CD4-positive, alpha-beta T cell treated with Interleukin-17A for 1 hour (primary cell): ENCODE measurements at regions not wholly inside any gene's neighbourhood (a gene's known extent, or its start where the extent isn't known, plus 50 kb on each side); places are given as distances from the start of the nearest gene placed in this dataset.
"Not testable (repeated sequence)": the region's sequence is repeated elsewhere in the genome, so short reads cannot be mapped to it uniquely, and the experiment has no call there.

Source experiments
- DNase-seq: peaks from one replicate; pipeline ENCODE4 v3.0.0-alpha.2; 2020

GRCh38 chr7:114812570-114812969, 109.3 kb upstream of the MDFIC start:
- DNase-seq = no peak

- no peak for DNase-seq
Measured at GRCh38 chr7:114813624-114814023, 108.3 kb upstream of the MDFIC start.

DNA sequence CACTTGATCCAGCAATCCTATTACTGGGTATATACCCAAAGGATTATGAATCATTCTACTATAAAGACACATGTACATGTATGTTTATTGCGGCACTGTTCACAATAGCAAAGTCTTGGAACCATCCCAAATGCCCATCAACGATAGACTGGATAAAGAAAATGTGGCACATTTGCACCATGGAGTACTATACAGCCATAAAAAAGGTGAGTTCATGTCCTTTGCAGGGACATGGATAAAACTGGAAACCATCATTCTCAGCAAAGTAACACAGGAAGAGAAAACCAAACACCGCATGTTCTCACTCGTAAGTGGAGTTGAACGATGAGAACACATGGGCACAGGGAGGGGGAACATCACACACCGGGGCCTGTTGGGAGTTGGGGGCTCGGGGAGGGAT, 104.9 kb upstream of the MDFIC start:
- DNase-seq = not testable (repeated sequence)

- DNase-seq = no peak
Measured at GRCh38 chr7:114818501-114818900, 103.4 kb upstream of the MDFIC start.

- DNase-seq = no peak
Measured at GRCh38 chr7:114819616-114820362, 102.1 kb upstream of the MDFIC start.

- no peak for DNase-seq
Measured at GRCh38 chr7:114821030-114821900, 100.6 kb upstream of the MDFIC start.

- no peak for DNase-seq
Measured at GRCh38 chr7:114822131-114822530, 99.8 kb upstream of the MDFIC start.

GRCh38 chr7:114822844-114823243, 99.0 kb upstream of the MDFIC start:
- DNase-seq = no peak

- no peak for DNase-seq
Measured at GRCh38 chr7:114823290-114823689, 98.6 kb upstream of the MDFIC start.

GRCh38 chr7:114825423-114825951, 96.4 kb upstream of the MDFIC start:
- peak; percentile 20 for DNase-seq

GRCh38 chr7:114830952-114831351, 90.9 kb upstream of the MDFIC start:
- DNase-seq = no peak

DNA sequence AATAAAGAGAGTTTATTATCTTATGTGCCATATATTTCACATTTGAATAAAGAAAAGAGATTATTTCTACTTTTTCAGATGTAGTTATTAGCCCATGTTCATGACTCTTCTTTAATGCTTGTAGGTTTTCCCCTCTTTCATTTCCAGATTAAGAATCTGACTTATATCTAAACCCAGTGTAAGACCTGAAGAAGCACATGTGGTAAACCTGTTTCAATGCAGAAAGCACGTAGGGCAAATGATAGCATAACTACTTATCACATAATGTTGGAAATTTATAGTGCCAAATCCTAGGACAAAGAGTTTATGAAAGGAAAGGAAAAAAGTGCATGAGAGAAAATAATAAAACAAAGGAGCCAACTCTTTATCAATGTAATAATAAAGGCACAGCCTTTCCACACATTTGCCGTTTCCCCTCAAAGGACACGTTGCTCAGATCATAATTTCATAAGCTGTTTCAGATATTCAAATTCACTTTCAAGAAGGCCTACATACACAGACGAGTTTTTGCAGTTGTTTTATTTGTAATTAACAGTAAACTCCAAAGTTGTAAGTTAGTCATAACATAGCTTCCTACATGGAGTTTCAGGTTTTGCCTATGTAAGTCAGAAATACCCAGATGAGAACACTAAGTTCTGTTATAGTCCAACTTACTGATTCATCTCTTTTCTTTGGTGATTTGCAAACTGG, 88.8 kb upstream of the MDFIC start:
- no peak for DNase-seq

- no peak for DNase-seq
Measured at GRCh38 chr7:114835303-114835702, 86.6 kb upstream of the MDFIC start.

- no peak for DNase-seq
Measured at GRCh38 chr7:114835861-114836260, 86.0 kb upstream of the MDFIC start.

DNA sequence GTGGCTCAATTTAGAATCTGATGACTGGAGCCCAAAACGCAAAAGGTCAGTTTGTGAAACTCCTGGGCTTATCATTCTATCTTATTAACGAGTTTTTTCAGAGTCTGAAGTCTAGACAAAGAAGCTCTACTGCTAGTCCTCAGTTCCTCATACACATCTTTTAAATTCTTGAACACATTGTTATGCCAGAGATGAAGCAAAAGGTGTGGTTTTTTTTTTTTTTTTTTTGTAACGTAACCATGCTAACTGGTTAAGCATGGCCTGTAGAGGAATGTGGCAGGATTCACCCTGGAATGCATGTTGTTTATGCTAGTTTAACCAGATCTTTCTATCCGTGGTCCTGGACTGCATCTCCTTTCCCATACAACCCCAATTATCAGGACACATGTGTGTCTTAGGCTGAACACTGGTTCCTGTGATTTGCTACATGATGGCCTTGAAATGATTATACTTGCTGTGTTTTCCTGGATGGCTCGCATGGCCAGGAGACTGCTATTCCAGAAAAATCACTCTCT, 79.3 kb upstream of the MDFIC start:
- no peak for DNase-seq

DNA sequence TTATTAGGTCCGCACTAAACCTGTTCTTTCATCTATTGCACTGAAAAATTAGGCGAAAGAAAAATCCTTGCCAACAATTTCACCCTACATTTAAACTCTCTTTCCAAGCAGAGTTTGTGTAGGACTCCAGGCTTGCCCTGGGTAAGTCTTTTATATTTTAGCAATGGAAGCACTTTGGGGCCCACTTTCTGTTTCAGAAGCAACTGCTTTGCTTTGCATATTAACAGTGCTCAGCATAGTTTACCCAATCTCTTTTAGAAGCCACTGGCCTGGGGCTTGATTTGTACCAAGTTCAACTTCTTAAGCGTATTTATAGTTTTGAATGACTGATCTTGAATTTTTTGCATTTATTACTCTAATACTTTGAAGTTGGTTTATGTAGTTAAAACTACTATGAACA, 78.8 kb upstream of the MDFIC start:
- DNase-seq = no peak

DNA sequence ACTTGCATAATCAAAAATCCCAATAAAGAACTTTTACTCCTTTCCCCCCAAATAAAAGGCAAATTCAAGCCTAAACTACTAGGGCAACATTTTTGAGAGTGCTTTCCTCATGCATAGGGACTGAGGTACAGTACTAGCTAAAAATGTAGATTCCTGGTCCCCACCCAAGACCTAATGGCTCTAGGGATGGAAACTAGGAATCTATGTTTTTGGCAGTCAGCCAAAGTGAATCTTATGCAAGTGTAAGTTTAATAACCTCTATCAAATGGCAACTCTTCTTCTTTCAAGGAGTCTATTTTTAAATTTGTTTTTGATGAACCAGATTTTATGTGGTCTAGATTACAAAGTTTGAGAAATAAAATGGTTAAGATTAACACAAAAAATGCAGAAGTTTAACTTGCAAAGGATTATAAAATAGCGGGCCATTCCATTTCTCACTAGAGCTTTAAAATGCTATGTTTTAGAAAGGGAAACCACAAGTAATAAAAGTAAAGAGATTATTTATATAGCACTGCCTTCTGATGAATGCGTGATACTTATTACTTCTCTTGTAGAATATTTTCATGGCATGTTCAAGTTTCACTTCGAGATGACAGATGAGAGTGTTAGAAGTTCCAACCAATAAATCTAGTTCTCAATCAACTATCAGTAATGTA, 70.4 kb upstream of the MDFIC start:
- DNase-seq = no peak

DNA sequence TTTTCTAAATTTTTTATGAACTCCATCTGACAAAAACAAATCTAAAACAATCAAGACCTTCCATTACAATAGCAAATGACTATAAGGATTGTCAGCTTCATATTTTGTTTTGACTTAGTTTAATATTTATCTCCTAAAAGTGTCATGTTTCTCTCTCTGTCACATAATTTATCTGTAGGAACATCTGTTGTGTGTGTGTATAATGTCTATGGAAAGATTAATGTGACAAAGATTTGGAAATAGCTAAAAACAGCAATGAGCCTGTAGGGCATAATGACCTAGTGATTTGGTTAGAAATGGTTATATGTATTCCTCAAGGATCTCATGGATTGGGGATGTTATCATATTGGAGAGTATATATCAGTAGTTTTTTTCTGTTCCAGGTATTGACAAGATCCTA, 69.6 kb upstream of the MDFIC start:
- no peak for DNase-seq

DNA sequence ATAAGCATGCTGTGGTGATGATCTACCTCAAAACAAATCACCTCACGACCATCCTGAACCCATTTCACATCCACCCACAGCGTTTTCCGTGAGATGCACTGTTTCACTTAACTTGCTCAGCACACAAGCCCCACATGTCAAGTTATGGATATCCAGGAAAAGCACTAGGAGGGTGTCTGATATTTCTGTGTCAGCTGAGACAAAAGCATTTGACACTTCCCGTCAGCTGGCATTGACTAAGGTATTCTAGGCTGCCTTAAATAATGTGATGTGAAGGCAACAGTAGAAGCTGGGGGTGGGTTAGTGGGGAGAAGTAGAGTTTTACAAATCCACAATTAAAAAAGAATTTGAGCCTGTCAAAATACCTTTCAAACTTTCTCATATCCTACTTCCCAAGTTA, 68.7 kb upstream of the MDFIC start:
- DNase-seq = no peak

- DNase-seq = no peak
Measured at GRCh38 chr7:114854369-114854768, 67.5 kb upstream of the MDFIC start.

GRCh38 chr7:114856625-114857024, 65.3 kb upstream of the MDFIC start:
- no peak for DNase-seq

DNA sequence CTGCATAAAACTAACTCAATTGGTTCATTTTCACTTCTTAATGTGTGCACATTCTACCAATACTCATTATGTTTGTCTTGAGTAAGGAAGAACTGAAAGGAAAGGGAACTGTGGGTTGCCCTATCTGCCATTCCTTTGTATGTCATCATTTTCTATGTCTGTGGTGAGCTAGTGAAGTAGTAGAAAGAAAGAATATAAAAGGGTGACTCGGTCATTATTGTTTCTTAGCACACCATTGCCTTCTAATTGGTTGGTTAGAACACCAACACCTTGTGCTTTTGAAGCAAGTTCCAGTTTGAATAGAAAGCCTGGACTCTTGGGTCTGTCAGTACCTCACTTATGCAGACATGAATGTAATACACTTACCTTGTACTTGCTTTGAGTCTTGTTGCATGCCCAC, 64.3 kb upstream of the MDFIC start:
- no peak for DNase-seq

- no peak for DNase-seq
Measured at GRCh38 chr7:114859477-114859876, 62.4 kb upstream of the MDFIC start.
